PC-3 (cell line): ENCODE measurements at regions not wholly inside any gene's neighbourhood (a gene's known extent, or its start where the extent isn't known, plus 50 kb on each side); places are given as distances from the start of the nearest gene placed in this dataset.

Experiments
- EZH2 ChIP-seq: fragments of 300-600 bp; sonication (generic); IDR thresholded peaks from one replicate; pipeline ENCODE4 v1.6.1; 2017; ENCODE audit warnings: antibody characterized with exemption, mild to moderate bottlenecking, low read length; ENCODE audit not compliant: unreplicated experiment
- TF ChIP-seq, protein P1 (sequence below): fragments of 300-600 bp; sonication (generic); conservative IDR thresholded peaks from 2 replicates; pipeline ENCODE4 v1.5.1; 2017; ENCODE audit warnings: antibody characterized with exemption, low read depth, mild to moderate bottlenecking, low read length

DNA sequence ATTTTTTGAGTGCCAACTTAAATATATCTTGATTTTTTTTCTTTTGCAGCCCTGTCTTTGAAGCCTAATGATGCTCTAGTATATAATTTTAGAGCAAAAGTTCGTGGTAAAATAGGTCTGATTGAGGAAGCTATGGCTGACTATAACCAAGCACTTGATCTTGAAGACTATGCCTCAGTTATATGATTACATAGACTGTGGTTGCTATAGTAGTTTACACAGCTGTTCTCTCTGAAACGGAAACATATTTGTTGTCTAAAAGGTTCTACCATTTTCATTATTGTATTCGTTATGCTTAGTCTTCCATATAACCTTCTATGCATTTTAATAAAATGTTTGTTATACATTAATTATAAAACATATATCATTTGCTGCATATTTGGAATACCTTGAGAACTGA, 246.7 kb downstream of the TTC6 start:
- TF ChIP-seq, protein P1, sequence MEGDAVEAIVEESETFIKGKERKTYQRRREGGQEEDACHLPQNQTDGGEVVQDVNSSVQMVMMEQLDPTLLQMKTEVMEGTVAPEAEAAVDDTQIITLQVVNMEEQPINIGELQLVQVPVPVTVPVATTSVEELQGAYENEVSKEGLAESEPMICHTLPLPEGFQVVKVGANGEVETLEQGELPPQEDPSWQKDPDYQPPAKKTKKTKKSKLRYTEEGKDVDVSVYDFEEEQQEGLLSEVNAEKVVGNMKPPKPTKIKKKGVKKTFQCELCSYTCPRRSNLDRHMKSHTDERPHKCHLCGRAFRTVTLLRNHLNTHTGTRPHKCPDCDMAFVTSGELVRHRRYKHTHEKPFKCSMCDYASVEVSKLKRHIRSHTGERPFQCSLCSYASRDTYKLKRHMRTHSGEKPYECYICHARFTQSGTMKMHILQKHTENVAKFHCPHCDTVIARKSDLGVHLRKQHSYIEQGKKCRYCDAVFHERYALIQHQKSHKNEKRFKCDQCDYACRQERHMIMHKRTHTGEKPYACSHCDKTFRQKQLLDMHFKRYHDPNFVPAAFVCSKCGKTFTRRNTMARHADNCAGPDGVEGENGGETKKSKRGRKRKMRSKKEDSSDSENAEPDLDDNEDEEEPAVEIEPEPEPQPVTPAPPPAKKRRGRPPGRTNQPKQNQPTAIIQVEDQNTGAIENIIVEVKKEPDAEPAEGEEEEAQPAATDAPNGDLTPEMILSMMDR, result no peak
- no peak for TF ChIP-seq EZH2
